GM19395 (cell line): ENCODE measurements at regions not wholly inside any gene's neighbourhood (a gene's known extent, or its start where the extent isn't known, plus 50 kb on each side); places are given as distances from the start of the nearest gene placed in this dataset.

ENCODE experiments used
- ATAC-seq: cut with Tn5 transposase; IDR thresholded peaks from one replicate; pipeline ENCODE4 v1.9.1; 2021; ENCODE audit warnings: mild to moderate bottlenecking, moderate library complexity; ENCODE audit not compliant: unreplicated experiment

DNA sequence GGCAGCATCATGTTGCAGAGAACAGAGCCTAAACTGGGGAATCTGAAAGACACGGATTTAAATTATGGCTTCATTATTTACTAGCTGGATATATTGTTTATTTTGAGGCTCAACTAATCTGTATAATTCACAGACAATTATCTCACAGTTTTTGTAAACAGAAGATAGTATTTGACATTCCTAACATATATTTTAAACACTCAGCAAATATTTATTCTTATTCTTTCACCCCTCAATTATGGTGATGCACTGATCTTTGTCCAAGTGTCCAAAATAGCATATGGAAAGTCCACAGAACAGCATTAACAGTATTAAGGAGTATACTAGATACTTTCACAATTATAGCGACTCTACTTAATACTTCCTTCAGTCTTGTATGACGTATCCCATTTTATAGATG, 257.0 kb downstream of the ADGRG6 start:
- no peak for ATAC-seq

DNA sequence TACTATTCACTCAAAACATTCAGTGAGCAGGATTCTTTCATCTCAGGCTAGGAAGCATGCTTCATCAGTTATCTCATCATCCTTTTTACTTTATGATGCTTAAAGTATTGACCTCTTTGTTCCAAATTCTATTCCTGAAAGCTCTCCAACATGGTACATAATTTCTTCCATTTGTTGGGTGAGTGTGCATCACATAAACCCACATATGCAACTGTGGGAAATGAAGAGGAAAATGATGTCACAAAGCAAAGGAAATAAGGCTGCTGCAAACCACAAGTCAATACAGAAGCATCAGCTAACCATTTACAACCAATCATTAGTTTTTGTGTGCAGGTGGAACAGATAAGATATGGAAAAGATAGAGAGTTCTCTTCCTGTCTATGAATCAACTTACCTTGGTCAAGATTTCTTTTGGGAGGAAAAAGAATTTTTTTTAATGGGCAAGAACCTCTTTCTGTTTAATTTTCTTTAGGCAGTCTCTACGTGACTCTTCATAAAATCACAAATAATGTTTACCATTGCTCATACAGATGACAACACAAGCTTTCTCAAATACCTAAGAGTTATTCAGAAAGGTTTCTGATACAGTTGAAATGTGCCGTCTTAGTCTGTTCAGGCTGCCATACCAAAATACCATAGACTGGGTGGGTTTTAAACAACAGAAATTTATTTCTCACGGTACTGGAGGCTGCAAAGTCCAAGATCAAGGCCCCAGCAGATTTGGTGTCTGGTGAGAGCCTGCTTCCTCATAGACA, 259.9 kb downstream of the ADGRG6 start:
- no peak for ATAC-seq

- no peak for ATAC-seq
Measured at GRCh38 chr6:142562865-142563264, 261.1 kb downstream of the ADGRG6 start.

- ATAC-seq, result peak; percentile 79
Measured at GRCh38 chr6:142566628-142567396, 265.0 kb downstream of the ADGRG6 start.

DNA sequence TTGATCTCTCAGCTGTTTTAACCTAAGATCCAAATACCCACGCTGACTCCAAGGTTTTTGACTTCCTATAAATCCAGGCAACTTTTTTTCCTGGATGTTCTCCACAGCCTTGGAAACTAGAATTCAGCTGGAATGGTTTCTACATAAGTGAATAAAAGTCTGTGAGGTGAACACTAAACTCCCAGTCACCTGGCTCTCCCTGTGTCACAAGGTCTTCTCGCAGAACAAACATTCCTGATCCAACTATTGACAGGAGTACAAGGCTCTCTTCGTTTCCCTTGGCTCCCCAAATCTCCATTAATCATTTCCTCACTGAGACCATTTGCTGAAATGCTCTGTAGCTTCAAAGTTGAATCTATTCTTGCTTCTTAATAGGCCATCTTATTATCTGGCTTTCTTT, 265.7 kb downstream of the ADGRG6 start:
- no peak for ATAC-seq

DNA sequence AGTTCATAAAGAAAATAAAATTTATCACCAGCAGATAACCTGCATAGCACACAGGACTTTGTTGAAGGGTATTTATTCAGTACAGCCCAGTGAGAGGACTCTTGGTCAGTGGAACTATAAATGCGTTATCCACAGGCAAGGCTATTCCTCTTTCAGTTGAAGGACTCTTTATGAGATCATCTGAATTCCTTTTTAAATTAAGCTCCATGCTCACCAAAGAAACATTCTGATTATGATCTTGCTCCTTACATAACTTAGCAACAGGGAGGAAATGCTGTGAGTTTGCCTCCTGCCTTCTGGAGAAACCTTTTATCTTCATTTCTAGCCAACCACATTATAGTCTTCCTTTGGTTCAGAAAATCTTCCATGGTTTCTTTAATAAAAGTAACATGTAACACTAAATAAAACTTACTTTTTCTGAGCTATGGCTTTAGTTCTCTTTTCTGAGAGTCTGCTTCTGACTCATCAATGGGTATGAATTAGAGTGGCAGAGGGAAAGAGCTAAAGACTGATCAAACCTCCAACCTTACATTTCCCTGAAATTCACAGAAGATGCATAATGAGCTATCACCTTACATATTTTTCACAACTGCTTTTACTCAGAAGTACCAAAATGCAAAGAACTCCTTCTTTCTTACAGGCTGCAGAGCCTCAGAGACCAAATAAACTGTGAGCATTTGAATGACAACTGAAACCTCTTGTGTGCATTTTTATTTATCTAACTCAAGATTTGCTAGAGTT, 267.2 kb downstream of the ADGRG6 start:
- ATAC-seq, result no peak

- no peak for ATAC-seq
Measured at GRCh38 chr6:142569676-142570075, 267.9 kb downstream of the ADGRG6 start.

- no peak for ATAC-seq
Measured at GRCh38 chr6:142570221-142570671, 268.4 kb downstream of the ADGRG6 start.

- no peak for ATAC-seq
Measured at GRCh38 chr6:142592876-142593275, 291.1 kb downstream of the ADGRG6 start.

DNA sequence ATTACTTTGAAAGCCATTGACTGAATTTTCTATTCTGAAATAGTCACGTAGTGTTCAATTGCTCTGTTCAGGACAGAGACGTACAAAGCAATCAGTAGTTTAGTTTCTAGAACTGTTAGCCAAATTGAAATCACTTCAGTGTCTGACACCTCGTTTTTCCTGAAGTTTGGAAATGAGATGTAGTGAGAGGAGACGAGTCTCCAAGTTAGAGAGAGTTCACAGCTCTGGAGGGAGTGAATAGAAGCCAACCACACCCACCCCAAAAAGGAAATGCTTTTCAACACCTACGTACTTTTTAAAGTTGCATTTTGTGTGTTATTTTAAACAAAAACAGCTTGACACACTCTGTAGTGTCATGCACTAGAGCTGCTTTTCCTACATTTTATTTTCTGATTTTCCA, 296.0 kb downstream of the ADGRG6 start:
- no peak for ATAC-seq

- ATAC-seq, result no peak
Measured at GRCh38 chr6:142601427-142601826, 299.6 kb downstream of the ADGRG6 start.

GRCh38 chr6:142602972-142603371, 301.2 kb downstream of the ADGRG6 start:
- no peak for ATAC-seq

- no peak for ATAC-seq
Measured at GRCh38 chr6:142605922-142606485, 304.2 kb downstream of the ADGRG6 start.

DNA sequence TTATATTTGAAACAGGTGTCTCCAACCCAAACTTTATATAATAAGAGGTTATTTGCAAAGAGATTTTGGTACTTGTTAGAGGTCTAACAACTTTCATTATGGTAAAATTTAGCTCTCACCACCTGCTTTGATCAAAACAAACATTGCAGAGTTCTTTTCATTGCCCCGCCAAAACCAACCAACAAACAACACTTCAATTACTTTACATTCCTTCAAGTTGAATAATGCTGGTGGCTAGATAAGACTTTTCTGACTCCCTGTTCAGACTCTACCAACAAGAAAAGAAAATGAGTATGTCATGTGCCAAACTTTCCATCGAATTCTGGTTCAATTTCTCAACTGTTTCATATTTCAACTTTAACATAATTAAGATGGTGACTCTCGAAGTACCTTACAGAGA, 311.1 kb downstream of the ADGRG6 start:
- no peak for ATAC-seq

DNA sequence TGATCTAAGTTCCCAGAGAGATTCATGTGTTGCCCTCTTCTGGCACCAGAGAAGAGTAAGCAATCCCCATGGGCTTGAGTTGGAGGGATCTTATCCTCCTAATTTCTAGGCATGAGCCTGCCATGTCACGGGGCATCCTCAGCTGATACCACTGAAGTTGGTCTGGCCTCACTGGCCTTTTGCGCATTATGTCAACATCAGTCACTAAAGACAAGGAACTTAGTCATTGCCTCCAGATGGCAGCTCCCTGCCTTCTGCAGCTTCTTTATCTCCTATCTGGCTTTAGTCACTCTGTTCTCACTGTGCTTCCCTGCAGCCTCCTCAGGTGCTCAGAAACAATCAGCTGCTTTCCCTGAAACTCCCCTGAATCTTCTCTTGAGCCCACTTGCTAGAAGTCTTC, 312.2 kb downstream of the ADGRG6 start:
- ATAC-seq, result no peak

DNA sequence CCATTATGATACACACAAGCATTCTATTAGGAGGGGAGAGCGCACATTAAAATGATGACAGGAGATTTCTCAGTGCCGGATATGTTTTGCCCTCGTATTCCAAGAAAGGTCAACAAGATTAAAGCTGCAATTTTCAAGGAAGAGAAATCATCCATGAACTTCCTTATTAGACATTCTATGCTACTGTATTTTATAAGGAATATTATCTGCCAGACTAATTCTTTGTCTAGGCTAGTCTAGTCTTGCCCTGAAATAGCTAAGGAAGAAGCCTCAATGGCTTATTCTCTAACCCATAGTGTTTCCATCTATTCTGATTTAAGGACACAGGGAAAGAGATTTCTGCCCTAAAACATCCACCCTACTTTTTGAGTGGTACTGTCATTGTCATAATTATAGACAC, 315.4 kb downstream of the ADGRG6 start:
- ATAC-seq, result no peak

DNA sequence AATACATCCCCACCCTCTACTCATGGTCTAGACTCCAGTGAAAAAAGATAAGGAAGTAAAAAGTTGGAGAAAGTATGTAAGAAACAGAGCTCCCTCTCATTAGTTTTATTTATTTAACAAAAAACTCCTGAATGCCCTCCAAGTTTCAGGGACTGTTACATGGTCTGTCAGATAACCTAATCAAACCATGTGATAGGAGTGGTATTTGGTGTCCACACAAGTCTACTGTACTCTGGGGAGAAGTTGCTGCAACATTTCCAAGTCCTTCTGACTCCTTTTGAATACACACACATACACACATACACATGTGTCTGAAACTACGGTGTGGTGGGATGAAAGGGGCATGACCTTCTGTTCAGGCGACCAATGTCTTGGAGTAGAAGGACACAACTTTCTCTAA, 320.0 kb downstream of the ADGRG6 start:
- no peak for ATAC-seq

DNA sequence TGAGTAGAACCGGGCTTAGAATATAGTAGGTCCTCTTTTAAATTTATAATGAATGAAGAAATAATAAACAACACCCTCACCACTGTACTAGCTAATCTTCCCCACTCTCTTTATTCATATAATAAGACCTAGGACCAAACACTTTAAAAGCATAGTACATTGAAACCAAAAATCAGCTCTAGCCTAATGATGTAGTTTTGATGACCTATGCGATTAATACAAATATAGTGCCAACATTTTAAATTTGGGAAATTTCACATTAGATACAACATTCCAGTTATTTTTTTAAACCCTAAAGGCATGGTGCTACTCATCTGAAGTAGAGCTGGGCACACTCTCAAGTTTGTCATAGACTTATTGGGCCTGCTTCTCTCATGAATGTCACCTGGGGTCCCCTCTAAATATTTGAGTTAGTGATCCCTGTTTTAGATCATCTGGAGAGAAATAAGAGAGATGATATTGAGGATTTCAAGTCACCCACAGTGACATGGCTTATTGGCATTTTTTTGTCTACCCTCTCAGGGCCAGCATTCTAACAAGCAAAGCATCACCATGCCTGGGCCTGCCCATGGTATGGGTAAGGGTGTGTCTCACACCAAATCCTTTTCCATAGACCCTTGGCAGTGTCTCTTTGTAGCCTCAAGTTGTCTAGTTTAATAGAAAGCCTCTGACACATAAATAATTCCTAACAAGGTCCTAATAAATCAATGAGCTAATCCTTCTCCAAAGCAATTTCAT, 319.8 kb downstream of the HIVEP2 start:
- no peak for ATAC-seq

- no peak for ATAC-seq
Measured at GRCh38 chr6:142627474-142627873, 317.5 kb downstream of the HIVEP2 start.

- no peak for ATAC-seq
Measured at GRCh38 chr6:142631517-142632385, 313.2 kb downstream of the HIVEP2 start.
